Endothelial cell of umbilical vein (primary cell): ENCODE measurements at regions not wholly inside any gene's neighbourhood (a gene's known extent, or its start where the extent isn't known, plus 50 kb on each side); places are given as distances from the start of the nearest gene placed in this dataset.

Source experiments
- BruUV-seq: library from RNA; stranded (reverse); fragments of 400-500 nt; replicated peaks from 2 replicates; lab custom pipeline; 2021; lab: Mats Ljungman, UMichigan
- CTCF ChIA-PET: fragments of 300-600, 350-600 bp; sonication (Branson Sonifier 250); formaldehyde crosslinking; loops from one replicate; lab custom pipeline; 2021; ENCODE audit warnings: antibody characterized with exemption, inconsistent platforms; lab: Charles Lee
- POLR2A ChIA-PET: fragments of 300-600, 350-600 bp; sonication (Branson Sonifier 250); formaldehyde crosslinking; loops from one replicate; lab custom pipeline; 2021; ENCODE audit warnings: antibody characterized with exemption, inconsistent platforms; lab: Charles Lee
- DNase-seq: peaks from one replicate; pipeline ENCODE4 v3.0.0-alpha.2; 2011; ENCODE audit warnings: low read depth, low spot score
- FAIRE-seq: peaks from 2 replicates; lab custom pipeline; 2011; peaks lifted over from hg19 to GRCh38; lab: Jason Lieb, UNC
- H2AFZ ChIP-seq: 2 replicates; pipeline ENCODE4 v1.6.0; 2012; ENCODE audit warnings: low read depth, low read length, control low read depth, inconsistent platforms
- H3K27ac ChIP-seq: 2 replicates; pipeline ENCODE4 v1.5.1; 2011; ENCODE audit warnings: low read depth, mild to moderate bottlenecking, control low read depth, low read length, moderate library complexity; ENCODE audit not compliant: insufficient read depth
- H3K27me3 ChIP-seq, 2 experiments: 2 replicates each; pipeline versions ENCODE4 v1.6.0 to v1.6.1; 2011; ENCODE audit warnings: low read length in 2 of 2, mixed read lengths in 1 of 2; ENCODE audit not compliant: control insufficient read depth in 2 of 2, insufficient read depth in 2 of 2
- H3K36me3 ChIP-seq, 2 experiments: 2 replicates in 1 of 2; 3 replicates in 1 of 2; pipeline ENCODE4 v1.5.1; 2011; ENCODE audit warnings: low read length in 2 of 2, mild to moderate bottlenecking in 1 of 2, moderate library complexity in 1 of 2; ENCODE audit not compliant: control insufficient read depth in 2 of 2, insufficient read depth in 2 of 2; ENCODE audit errors: extremely low read depth in 1 of 2
- H3K4me1 ChIP-seq: 3 replicates; pipeline ENCODE4 v1.5.1; 2011; ENCODE audit warnings: mild to moderate bottlenecking, low read length; ENCODE audit not compliant: control insufficient read depth, insufficient read depth; ENCODE audit errors: extremely low read depth
- H3K4me2 ChIP-seq: 2 replicates; pipeline ENCODE4 v1.6.1; 2011; ENCODE audit warnings: low read length, control low read depth, mixed read lengths; ENCODE audit not compliant: insufficient read depth
- H3K4me3 ChIP-seq, 3 experiments: fragments of 200-600 bp in 1 of 3; sonication (generic), shearing (Covaris generic) in 1 of 3; replicated peaks in 1 of 3; 2 replicates each; pipeline ENCODE4 v1.5.1; 2011 to 2016; ENCODE audit warnings: control low read depth in 3 of 3, low read length in 3 of 3, mild to moderate bottlenecking in 2 of 3, inconsistent platforms in 1 of 3, low read depth in 1 of 3, moderate library complexity in 1 of 3; ENCODE audit not compliant: insufficient read depth in 1 of 3
- H3K79me2 ChIP-seq: 2 replicates; pipeline ENCODE4 v1.6.0; 2012; ENCODE audit warnings: low read length, inconsistent platforms; ENCODE audit not compliant: control insufficient read depth, insufficient read depth
- H3K9ac ChIP-seq: replicated peaks from 2 replicates; pipeline ENCODE3; 2011; ENCODE audit warnings: low read length, control low read depth; ENCODE audit not compliant: insufficient read depth; ENCODE audit errors: extremely low read depth
- H3K9me1 ChIP-seq: replicated peaks from 3 replicates; pipeline ENCODE4 v1.6.0; 2011; ENCODE audit warnings: mild to moderate bottlenecking, low read length; ENCODE audit not compliant: control insufficient read depth, insufficient read depth; ENCODE audit errors: extremely low read depth
- H3K9me3 ChIP-seq: replicated peaks from 2 replicates; pipeline ENCODE4 v1.5.1; 2012; ENCODE audit warnings: low read length, inconsistent platforms; ENCODE audit not compliant: control insufficient read depth, insufficient read depth
- H4K20me1 ChIP-seq: replicated peaks from 2 replicates; pipeline ENCODE3; 2011; ENCODE audit warnings: mild to moderate bottlenecking, low read length; ENCODE audit not compliant: control insufficient read depth, insufficient read depth; ENCODE audit errors: extremely low read depth
- CTCF ChIP-seq, 2 donors: IDR thresholded peaks; 1 replicate in 1 of 2; 2 replicates in 1 of 2; pipeline ENCODE4 v1.5.1; 2011; ENCODE audit warnings: low read length in 2 of 2, mild to moderate bottlenecking in 2 of 2, moderate library complexity in 2 of 2, control low read depth in 1 of 2, inconsistent platforms in 1 of 2, low read depth in 1 of 2; ENCODE audit not compliant: insufficient read depth in 1 of 2; ENCODE audit errors: extremely low read depth in 1 of 2
- EZH2 ChIP-seq: IDR thresholded peaks from 2 replicates; pipeline ENCODE4 v1.6.1; 2012; ENCODE audit warnings: borderline replicate concordance, low read depth, mild to moderate bottlenecking, moderate library complexity, low read length, inconsistent platforms; ENCODE audit not compliant: severe bottlenecking
- FOS ChIP-seq: IDR thresholded peaks from 2 replicates; pipeline ENCODE4 v1.6.1; 2011; ENCODE audit warnings: mild to moderate bottlenecking, low read length, moderate library complexity, borderline replicate concordance; ENCODE audit not compliant: insufficient read depth
- GATA2 ChIP-seq: IDR thresholded peaks from 2 replicates; pipeline ENCODE4 v1.7.0; 2011; ENCODE audit warnings: low read depth, mild to moderate bottlenecking, moderate library complexity, mixed read lengths, low read length; ENCODE audit not compliant: insufficient read length, insufficient read depth
- JUN ChIP-seq: IDR thresholded peaks from 2 replicates; pipeline ENCODE4 v1.6.1; 2011; ENCODE audit warnings: borderline replicate concordance, low read depth; ENCODE audit not compliant: insufficient read length, insufficient read depth
- MAX ChIP-seq: IDR thresholded peaks from 2 replicates; pipeline ENCODE4 v1.6.1; 2011; ENCODE audit not compliant: insufficient read depth, insufficient read length
- MYC ChIP-seq: IDR thresholded peaks from one replicate; pipeline ENCODE4 v1.6.1; 2011; ENCODE audit warnings: mild to moderate bottlenecking, low read depth, low read length
- POLR2A ChIP-seq: IDR thresholded peaks from 2 replicates; pipeline ENCODE4 v1.6.1; 2012; ENCODE audit warnings: low read depth, mild to moderate bottlenecking, control low read depth, low read length
- POLR2AphosphoS5 ChIP-seq: IDR thresholded peaks from 2 replicates; pipeline ENCODE4 v1.6.1; 2012; ENCODE audit warnings: low read depth, mild to moderate bottlenecking, control low read depth, low read length, moderate library complexity; ENCODE audit not compliant: insufficient read depth
- dilution Hi-C: fragments of 300-500 bp; cut with MboI; formaldehyde crosslinking; loops from one replicate; pipeline ENCODE4 v1.15.0; 2019; ENCODE audit warnings: low sequenced_read_pairs; ENCODE audit not compliant: extremely low pct_ligation_motif_present
- intact Hi-C: fragments of 100-400 bp; cut with micrococcal nuclease; formaldehyde crosslinking; loops from one replicate; pipeline ENCODE4 v1.10.0; 2022

- TSS peak; percentile 55 for BruUV-seq
- FAIRE-seq (no peak), DNase-seq (no peak)
- peaks cover 8% of the 10 kb centered on the region for H3K79me2 ChIP-seq
- H2AFZ ChIP-seq, result peak overlapping the region; percentile 81
- dilution Hi-C loops (no loop called here), intact Hi-C loops (loop anchor here (2.0 to 10.0 kb wide), 5 partner anchors 37 to 177 kb away; partner anchors contain the start of genes DOCK9 and UBAC2)
- no peaks in the 10 kb centered on the region for H3K27me3 ChIP-seq
- no peak overlapping the region for H3K27ac ChIP-seq
- H4K20me1 ChIP-seq, result no peaks in the 10 kb centered on the region
- no peaks in the 10 kb centered on the region for H3K9me1 ChIP-seq
- no peaks in the 10 kb centered on the region for H3K9me3 ChIP-seq
- no peak for TF ChIP-seq CTCF (IDR thresholded peaks at IDR 0.05; ENCODE audit: extremely low read depth in 1 of 2, insufficient read depth in 1 of 2, low read depth in 1 of 2, low read length in 2 of 2)
- peak; percentile 41 for TF ChIP-seq GATA2
- CTCF ChIA-PET, result interaction anchor here (1.5 to 1.9 kb wide), 3 partner anchors 13 to 248 kb away, joined by 3 to 5 read pairs (median 4); no protein-coding TSS in a partner anchor
- POLR2A ChIA-PET, result no interaction called here
- H3K4me3 ChIP-seq, result peak overlapping the region; percentile 48 to 65 (median 61)
- H3K9ac ChIP-seq, result peak overlapping the region; percentile 64
- H3K36me3 ChIP-seq, result no peaks in the 10 kb centered on the region
- peak overlapping the region; percentile 66 for H3K4me2 ChIP-seq
- peaks cover 19% of the 10 kb centered on the region for H3K4me1 ChIP-seq
Measured at GRCh38 chr13:99087954-99088491, 110.2 kb upstream of the DOCK9 start.

- H3K4me1 ChIP-seq, result no peaks in the 10 kb centered on the region
- FAIRE-seq, result no peak
- H3K4me2 ChIP-seq, result no peak overlapping the region
- H3K9me3 ChIP-seq, result no peaks in the 10 kb centered on the region
- H3K27me3 ChIP-seq, result peaks cover 0 to 2% of the 10 kb centered on the region in 2 experiments
- ChIA-PET CTCF (interaction anchor here (0.9 kb wide), 1 partner anchor 11 kb away, joined by 3 read pairs; no protein-coding TSS in a partner anchor), POLR2A (no interaction called here)
- no peak overlapping the region for H2AFZ ChIP-seq
- H3K79me2 ChIP-seq, result no peaks in the 10 kb centered on the region
- BruUV-seq, result no TSS peak
- no peak overlapping the region for H3K4me3 ChIP-seq
- no peaks in the 10 kb centered on the region for H3K9me1 ChIP-seq
- H3K9ac ChIP-seq, result no peak overlapping the region
- dilution Hi-C loops (no loop called here), intact Hi-C loops (no loop called here)
- H3K36me3 ChIP-seq, result no peaks in the 10 kb centered on the region
- DNase-seq, result no peak
- TF ChIP-seq JUN (no peak), GATA2 (no peak), EZH2 (no peak), CTCF (IDR thresholded peaks at IDR 0.05; ENCODE audit: extremely low read depth in 1 of 2, insufficient read depth in 1 of 2, low read depth in 1 of 2, low read length in 2 of 2) (no peak), MAX (no peak), POLR2A (no peak), FOS (no peak), POLR2AphosphoS5 (no peak), MYC (no peak)
- H3K27ac ChIP-seq, result no peak overlapping the region
- H4K20me1 ChIP-seq, result no peaks in the 10 kb centered on the region
Measured at GRCh38 chr13:99093997-99094396, 106.7 kb upstream of the UBAC2 start.
